GM08714 (cell line): ENCODE measurements at regions not wholly inside any gene's neighbourhood (a gene's known extent, or its start where the extent isn't known, plus 50 kb on each side); places are given as distances from the start of the nearest gene placed in this dataset.
"Not testable (repeated sequence)": the region's sequence is repeated elsewhere in the genome, so short reads cannot be mapped to it uniquely, and the experiment has no call there.

Experiments
- H3K4me3 ChIP-seq: fragments of 200-500 bp; sonication (Bioruptor generic); 2 replicates; pipeline ENCODE4 v1.5.1; 2014; ENCODE audit warnings: mild to moderate bottlenecking, low read length, inconsistent platforms
- ZNF274 ChIP-seq: IDR thresholded peaks from 2 replicates; pipeline ENCODE4 v1.6.1; 2012; ENCODE audit warnings: mild to moderate bottlenecking, low read depth, low read length

- H3K4me3 ChIP-seq = no peak overlapping the region
- no peak for TF ChIP-seq ZNF274
Measured at GRCh38 chr7:142647749-142648148, 101.5 kb upstream of the PRSS1 start.

DNA sequence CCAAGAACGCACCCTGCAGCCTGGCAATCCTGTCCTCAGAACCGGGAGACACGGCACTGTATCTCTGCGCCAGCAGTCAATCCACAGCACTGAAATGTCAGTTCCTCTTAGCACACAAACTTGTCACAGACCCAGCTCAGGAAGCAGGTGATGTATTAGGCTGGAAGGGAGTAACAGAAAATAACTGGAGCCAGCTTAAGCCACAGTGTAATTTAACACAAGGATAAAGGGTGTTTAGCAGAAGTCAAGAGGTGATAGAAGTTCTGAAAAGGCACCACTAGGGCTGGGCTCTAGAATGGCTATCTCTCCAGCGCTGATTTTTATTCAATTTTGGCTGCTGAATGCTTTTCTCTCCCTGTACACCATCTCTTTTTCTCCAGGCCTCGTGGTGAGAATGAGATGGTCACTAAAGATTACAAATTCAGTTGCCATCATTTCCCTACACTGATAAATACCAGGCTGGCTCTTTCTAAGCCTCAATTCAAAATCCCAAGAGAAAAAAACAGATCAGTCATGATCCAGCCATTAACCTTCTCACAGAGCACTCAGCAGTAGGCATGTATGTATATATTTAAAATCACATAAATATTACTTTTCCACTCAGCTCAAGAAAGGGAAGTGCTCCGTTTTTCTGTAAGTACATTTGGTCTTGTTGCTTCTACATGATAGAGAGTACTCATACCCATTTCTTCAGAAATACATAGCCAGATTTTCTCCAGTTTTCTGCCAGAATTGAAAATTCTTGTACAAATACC is 102.7 kb upstream of the PRSS1 start:
- no peak overlapping the region for H3K4me3 ChIP-seq
- TF ChIP-seq ZNF274 = no peak

DNA sequence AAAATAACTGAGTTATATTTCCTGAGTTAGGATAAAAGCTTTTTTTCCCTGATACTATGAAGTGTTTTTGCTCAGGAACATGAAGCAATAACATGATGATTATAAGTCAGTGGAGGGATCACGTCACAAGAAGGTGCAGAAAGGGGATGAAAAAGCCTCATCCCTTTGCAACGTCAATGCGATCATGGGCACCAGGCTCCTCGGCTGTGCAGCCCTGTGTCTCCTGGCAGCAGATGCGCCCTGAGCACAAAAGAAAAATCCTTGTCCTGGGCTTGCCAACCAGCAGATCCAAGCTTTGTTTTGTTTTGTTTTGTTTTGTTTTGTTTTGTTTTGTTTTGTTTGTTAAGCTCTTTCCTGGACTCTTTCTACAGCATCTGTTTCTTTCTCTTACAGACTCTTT is 103.5 kb upstream of the PRSS1 start:
- no peak overlapping the region for H3K4me3 ChIP-seq
- TF ChIP-seq ZNF274 = no peak

- TF ChIP-seq ZNF274 = no peak
- H3K4me3 ChIP-seq = no peak overlapping the region
Measured at GRCh38 chr7:142642316-142642715, 107.0 kb upstream of the PRSS1 start.

GRCh38 chr7:142641252-142641651 is 108.0 kb upstream of the PRSS1 start:
- not testable (repeated sequence) for H3K4me3 ChIP-seq

- no peak for TF ChIP-seq ZNF274
- H3K4me3 ChIP-seq = no peak overlapping the region
Measured at GRCh38 chr7:142638581-142638980, 110.7 kb upstream of the PRSS1 start.

- no peak overlapping the region for H3K4me3 ChIP-seq
Measured at GRCh38 chr7:142637240-142637639, 112.0 kb upstream of the PRSS1 start.

DNA sequence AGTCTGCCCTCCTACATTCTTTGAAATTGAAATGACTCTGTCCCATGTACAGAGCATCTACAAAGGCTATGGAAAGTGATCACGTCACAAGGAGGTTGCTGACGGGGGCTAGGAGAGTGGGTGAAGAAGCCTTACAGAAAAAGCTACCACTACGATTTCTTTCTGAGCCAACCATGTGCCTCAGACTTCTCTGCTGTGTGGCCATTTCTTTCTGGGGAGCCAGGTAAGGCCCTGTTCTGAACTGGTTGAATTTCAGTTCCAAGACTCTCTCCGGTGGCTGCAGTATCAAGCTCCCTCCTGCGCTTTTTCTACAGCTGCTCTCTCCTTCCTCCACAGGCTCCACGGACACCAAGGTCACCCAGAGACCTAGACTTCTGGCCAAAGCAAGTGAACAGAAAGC is 112.5 kb upstream of the PRSS1 start:
- TF ChIP-seq ZNF274 = no peak
- H3K4me3 ChIP-seq = no peak overlapping the region

More at GRCh38 chr7:142637240-142637639, 112.0 kb upstream of the PRSS1 start:
- no peak for TF ChIP-seq ZNF274

DNA sequence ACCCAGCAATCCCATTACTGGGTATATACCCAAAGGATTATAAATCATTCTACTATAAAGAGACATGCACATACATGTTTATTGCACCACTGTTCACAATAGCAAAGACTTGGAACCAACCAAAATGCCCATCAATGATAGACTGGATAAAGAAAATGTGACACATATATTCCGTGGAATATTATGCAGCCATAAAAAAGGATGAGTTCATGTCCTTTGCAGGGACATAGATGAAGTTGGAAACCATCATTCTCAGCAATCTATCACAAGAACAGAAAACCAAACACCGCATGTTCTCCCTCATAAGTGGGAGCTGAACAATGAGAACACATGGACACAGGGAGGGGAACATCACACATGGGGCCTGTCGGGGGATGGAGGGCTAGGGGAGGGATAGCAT is 113.2 kb upstream of the PRSS1 start:
- H3K4me3 ChIP-seq = not testable (repeated sequence)

GRCh38 chr7:142632271-142633134 is 116.8 kb upstream of the PRSS1 start:
- no peak for TF ChIP-seq ZNF274

GRCh38 chr7:142629588-142630260 is 119.5 kb upstream of the PRSS1 start:
- TF ChIP-seq ZNF274 = no peak
- no peak overlapping the region for H3K4me3 ChIP-seq

More at GRCh38 chr7:142632271-142633134, 116.8 kb upstream of the PRSS1 start:
- no peak overlapping the region for H3K4me3 ChIP-seq

- no peak for TF ChIP-seq ZNF274
Measured at GRCh38 chr7:142628945-142629344, 120.3 kb upstream of the PRSS1 start.

DNA sequence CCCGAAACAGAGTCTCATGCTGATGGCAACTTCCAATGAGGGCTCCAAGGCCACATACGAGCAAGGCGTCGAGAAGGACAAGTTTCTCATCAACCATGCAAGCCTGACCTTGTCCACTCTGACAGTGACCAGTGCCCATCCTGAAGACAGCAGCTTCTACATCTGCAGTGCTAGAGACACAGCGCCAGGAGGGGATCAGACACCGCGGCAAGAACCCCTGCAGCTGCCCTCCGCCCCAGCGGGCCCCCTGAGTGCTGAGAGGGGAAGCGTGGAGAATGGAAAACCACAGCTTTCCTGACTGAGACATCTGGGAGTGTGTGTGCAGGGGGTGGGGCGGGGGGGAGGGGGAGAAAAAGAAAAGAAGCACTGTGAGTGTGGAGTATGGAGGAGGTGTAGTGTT is 122.0 kb upstream of the PRSS1 start:
- H3K4me3 ChIP-seq = not testable (repeated sequence)

More at GRCh38 chr7:142628945-142629344, 120.3 kb upstream of the PRSS1 start:
- no peak overlapping the region for H3K4me3 ChIP-seq

- no peak overlapping the region for H3K4me3 ChIP-seq
Measured at GRCh38 chr7:142626420-142627035, 122.7 kb upstream of the PRSS1 start.

GRCh38 chr7:142625216-142625615 is 124.1 kb upstream of the PRSS1 start:
- not testable (repeated sequence) for H3K4me3 ChIP-seq

More at GRCh38 chr7:142626420-142627035, 122.7 kb upstream of the PRSS1 start:
- no peak for TF ChIP-seq ZNF274
